Liver (tissue), 8 donors: ENCODE measurements at regions not wholly inside any gene's neighbourhood (a gene's known extent, or its start where the extent isn't known, plus 50 kb on each side); places are given as distances from the start of the nearest gene placed in this dataset.

Source experiments
- DNase-seq: peaks from one replicate; pipeline ENCODE4 v3.0.0-alpha.2; 2017; ENCODE audit warnings: low spot score
- H3K27ac ChIP-seq, 2 donors: one replicate each; pipeline ENCODE4 v1.7.0; 2013; ENCODE audit warnings: inconsistent platforms in 2 of 2, low read length in 2 of 2, control low read depth in 1 of 2, low read depth in 1 of 2, mild to moderate bottlenecking in 1 of 2
- H3K27me3 ChIP-seq, 4 donors: one replicate each; pipeline versions ENCODE4 v1.6.1 to v1.7.0; 2013; ENCODE audit warnings: low read length in 3 of 4, inconsistent platforms in 1 of 4, mild to moderate bottlenecking in 1 of 4, moderate library complexity in 1 of 4; ENCODE audit not compliant: control insufficient read depth in 4 of 4, insufficient read depth in 4 of 4
- H3K36me3 ChIP-seq, 4 donors: one replicate each; pipeline versions ENCODE4 v1.6.1 to v1.7.0; 2013; ENCODE audit warnings: low read length in 3 of 4, mild to moderate bottlenecking in 3 of 4, low read depth in 1 of 4, moderate library complexity in 1 of 4; ENCODE audit not compliant: control insufficient read depth in 4 of 4, insufficient read depth in 3 of 4
- H3K4me1 ChIP-seq, 4 donors: one replicate each; pipeline versions ENCODE4 v1.6.1 to v1.7.0; 2013; ENCODE audit warnings: low read length in 3 of 4, mild to moderate bottlenecking in 3 of 4, moderate library complexity in 1 of 4; ENCODE audit not compliant: control insufficient read depth in 4 of 4, insufficient read depth in 4 of 4
- H3K4me3 ChIP-seq, 3 donors: one replicate each; pipeline versions ENCODE4 v1.6.1 to v1.7.0; 2013; ENCODE audit warnings: low read length in 3 of 3, control low read depth in 1 of 3, low read depth in 1 of 3, mild to moderate bottlenecking in 1 of 3
- H3K9ac ChIP-seq, 2 donors: one replicate each; pipeline ENCODE4 v1.7.0; 2013; ENCODE audit warnings: low read length in 2 of 2, mild to moderate bottlenecking in 2 of 2, moderate library complexity in 2 of 2, control low read depth in 1 of 2, low read depth in 1 of 2
- H3K9me3 ChIP-seq, 4 donors: one replicate each; pipeline versions ENCODE4 v1.6.1 to v1.7.0; 2013; ENCODE audit warnings: low read length in 3 of 4; ENCODE audit not compliant: control insufficient read depth in 4 of 4
- ATF3 ChIP-seq: IDR thresholded peaks from 2 replicates; pipeline ENCODE4 v1.6.1; 2016; ENCODE audit warnings: antibody characterized with exemption
- CTCF ChIP-seq: fragments of 150-350 bp; IDR thresholded peaks from 2 replicates; pipeline ENCODE4 v1.5.1; 2017; ENCODE audit warnings: improper control_type of control experiment, low read depth, low read length; ENCODE audit not compliant: missing input control
- EGR1 ChIP-seq, 2 donors: IDR thresholded peaks; 2 replicates each; pipeline ENCODE4 v1.6.1; 2016 to 2018; ENCODE audit warnings: antibody characterized with exemption in 2 of 2, low read depth in 2 of 2
- FOXA1 ChIP-seq: IDR thresholded peaks from 2 replicates; pipeline ENCODE4 v1.6.1; 2016; ENCODE audit warnings: antibody characterized with exemption
- FOXA2 ChIP-seq: IDR thresholded peaks from 2 replicates; pipeline ENCODE4 v1.6.1; 2016; ENCODE audit warnings: antibody characterized with exemption
- GABPA ChIP-seq, 2 donors: IDR thresholded peaks in 1 of 2; conservative IDR thresholded peaks in 1 of 2; 2 replicates each; pipeline ENCODE4 v1.6.1; 2016; ENCODE audit warnings: antibody characterized with exemption in 2 of 2, mild to moderate bottlenecking in 1 of 2, moderate library complexity in 1 of 2
- HNF4A ChIP-seq, 2 donors: conservative IDR thresholded peaks; 2 replicates each; pipeline ENCODE4 v1.6.1; 2016; ENCODE audit warnings: antibody characterized with exemption in 2 of 2, mild to moderate bottlenecking in 2 of 2
- HNF4G ChIP-seq: IDR thresholded peaks from 2 replicates; pipeline ENCODE4 v1.6.1; 2016; ENCODE audit warnings: antibody characterized with exemption
- JUND ChIP-seq, 2 donors: IDR thresholded peaks; 2 replicates each; pipeline ENCODE4 v1.6.1; 2016; ENCODE audit warnings: antibody characterized with exemption in 2 of 2
- NR2F2 ChIP-seq: IDR thresholded peaks from 2 replicates; pipeline ENCODE4 v1.6.1; 2016; ENCODE audit warnings: antibody characterized with exemption
- RAD21 ChIP-seq, 2 donors: IDR thresholded peaks; 2 replicates each; pipeline ENCODE4 v1.6.1; 2016; ENCODE audit warnings: antibody characterized with exemption in 2 of 2, mild to moderate bottlenecking in 2 of 2
- RXRA ChIP-seq, 2 donors: IDR thresholded peaks; 2 replicates each; pipeline ENCODE4 v1.6.1; 2017 to 2018; ENCODE audit warnings: antibody characterized with exemption in 2 of 2, mild to moderate bottlenecking in 1 of 2
- SP1 ChIP-seq: IDR thresholded peaks from 2 replicates; pipeline ENCODE4 v1.6.1; 2018; ENCODE audit warnings: antibody characterized with exemption, mild to moderate bottlenecking
- TAF1 ChIP-seq: conservative IDR thresholded peaks from 2 replicates; pipeline ENCODE4 v1.6.1; 2016; ENCODE audit warnings: antibody characterized with exemption, mild to moderate bottlenecking
- YY1 ChIP-seq: IDR thresholded peaks from 2 replicates; pipeline ENCODE4 v1.6.1; 2016; ENCODE audit warnings: antibody characterized with exemption, mild to moderate bottlenecking
- WGBS: extraction: QIAGEN DNeasy Blood & Tissue Kit; methylation state at CpG from one replicate; pipeline ENCODE4 v1.1.7; 2013; 5-methylcytosine and 5-hydroxymethylcytosine counted together
- TF ChIP-seq, protein P1 (sequence below): IDR thresholded peaks from 2 replicates; pipeline ENCODE4 v1.6.1; 2016; ENCODE audit warnings: antibody characterized with exemption
- TF ChIP-seq, protein P2 (sequence below): IDR thresholded peaks from 2 replicates; pipeline ENCODE4 v1.6.1; 2016; ENCODE audit warnings: antibody characterized with exemption, mild to moderate bottlenecking
- donor health status: healthy.
- donor health status: healthy.
- donor health status: healthy.
- donor health status: healthy.
- donor health status: healthy.

GRCh38 chr1:73160759-73161158 is 878.4 kb upstream of the NEGR1 start:
- no peak for TF ChIP-seq RAD21 (IDR thresholded peaks at IDR 0.05)
- TF ChIP-seq GABPA (IDR thresholded peaks at IDR 0.05 in 1 of 2, conservative IDR thresholded peaks at IDR 0.05 in 1 of 2) = no peak
- TF ChIP-seq EGR1 (IDR thresholded peaks at IDR 0.05; ENCODE audit: low read depth in 2 of 2) = no peak
- no peak for TF ChIP-seq HNF4A (conservative IDR thresholded peaks at IDR 0.05)
- no peak for TF ChIP-seq JUND (IDR thresholded peaks at IDR 0.05)
- TF ChIP-seq RXRA (IDR thresholded peaks at IDR 0.05) = no peak
- no peak for TF ChIP-seq FOXA1
- no peak for DNase-seq
- no peak overlapping the region for H3K4me3 ChIP-seq
- H3K27me3 ChIP-seq = no peaks in the 10 kb centered on the region
- H3K4me1 ChIP-seq = no peaks in the 10 kb centered on the region
- H3K36me3 ChIP-seq = no peaks in the 10 kb centered on the region
- no peaks in the 10 kb centered on the region for H3K9me3 ChIP-seq
- H3K27ac ChIP-seq = no peak overlapping the region
- no peak overlapping the region for H3K9ac ChIP-seq
- WGBS = 82% methylated on average over 1 of the region's 1 CpG

DNA sequence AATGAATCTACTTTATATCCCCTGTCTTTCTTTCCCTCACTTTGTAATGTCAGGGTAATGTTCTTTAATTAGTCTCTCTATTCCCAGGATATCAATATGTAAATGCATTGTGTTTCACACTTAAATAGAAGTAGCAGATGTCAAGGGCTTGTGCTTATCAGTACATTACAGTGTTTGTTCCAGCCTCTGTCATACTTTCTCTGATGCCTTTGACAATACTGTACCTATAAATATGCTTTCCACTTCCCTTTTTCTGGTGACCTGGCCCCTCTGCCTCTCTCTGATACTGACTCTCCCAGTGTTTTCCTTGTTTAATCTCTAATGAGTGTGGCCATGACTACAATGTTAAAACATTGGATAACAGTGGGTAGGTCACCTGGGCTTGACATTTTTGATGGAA is 862.0 kb upstream of the NEGR1 start:
- Histone ChIP-seq H3K27me3 (no peaks in the 10 kb centered on the region), H3K36me3 (no peaks in the 10 kb centered on the region), H3K27ac (no peak overlapping the region), H3K9me3 (no peaks in the 10 kb centered on the region), H3K9ac (no peak overlapping the region), H3K4me1 (no peaks in the 10 kb centered on the region), H3K4me3 (no peak overlapping the region)
- DNase-seq = no peak
- TF ChIP-seq TAF1 = no peak
- TF ChIP-seq FOXA2 = no peak
- no peak for TF ChIP-seq CTCF

DNA sequence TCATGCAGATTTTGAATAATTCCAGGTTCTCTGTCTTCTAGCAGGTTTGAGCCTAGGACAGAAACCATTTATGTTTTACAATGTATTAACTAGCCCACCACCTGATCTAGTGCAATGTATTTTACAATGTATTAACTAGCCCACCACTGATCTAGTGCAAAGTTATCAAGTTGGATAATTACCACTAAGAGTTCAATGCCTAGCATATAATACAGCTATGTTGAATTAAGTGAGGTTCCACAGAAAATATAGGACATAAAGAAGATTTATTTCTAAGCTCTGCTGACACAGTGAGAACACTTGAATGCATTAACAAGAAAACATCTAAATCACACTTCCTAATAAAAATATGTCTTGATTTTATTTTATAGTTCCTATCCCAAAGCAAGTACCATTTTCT is 854.6 kb upstream of the NEGR1 start:
- Histone ChIP-seq H3K9me3 (no peaks in the 10 kb centered on the region), H3K27ac (no peak overlapping the region), H3K9ac (no peak overlapping the region), H3K4me1 (no peaks in the 10 kb centered on the region), H3K36me3 (no peaks in the 10 kb centered on the region), H3K27me3 (no peaks in the 10 kb centered on the region), H3K4me3 (no peak overlapping the region)
- TF ChIP-seq RXRA (IDR thresholded peaks at IDR 0.05) (no peak), TAF1 (no peak), HNF4A (conservative IDR thresholded peaks at IDR 0.05) (no peak), EGR1 (IDR thresholded peaks at IDR 0.05; ENCODE audit: low read depth in 2 of 2) (no peak), NR2F2 (no peak), HNF4G (no peak), YY1 (no peak), JUND (IDR thresholded peaks at IDR 0.05) (no peak), FOXA2 (no peak), ATF3 (no peak), SP1 (no peak), CTCF (no peak), FOXA1 (no peak), GABPA (IDR thresholded peaks at IDR 0.05 in 1 of 2, conservative IDR thresholded peaks at IDR 0.05 in 1 of 2) (no peak)
- TF ChIP-seq, protein P1, sequence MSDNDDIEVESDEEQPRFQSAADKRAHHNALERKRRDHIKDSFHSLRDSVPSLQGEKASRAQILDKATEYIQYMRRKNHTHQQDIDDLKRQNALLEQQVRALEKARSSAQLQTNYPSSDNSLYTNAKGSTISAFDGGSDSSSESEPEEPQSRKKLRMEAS = no peak
- TF ChIP-seq, protein P2, sequence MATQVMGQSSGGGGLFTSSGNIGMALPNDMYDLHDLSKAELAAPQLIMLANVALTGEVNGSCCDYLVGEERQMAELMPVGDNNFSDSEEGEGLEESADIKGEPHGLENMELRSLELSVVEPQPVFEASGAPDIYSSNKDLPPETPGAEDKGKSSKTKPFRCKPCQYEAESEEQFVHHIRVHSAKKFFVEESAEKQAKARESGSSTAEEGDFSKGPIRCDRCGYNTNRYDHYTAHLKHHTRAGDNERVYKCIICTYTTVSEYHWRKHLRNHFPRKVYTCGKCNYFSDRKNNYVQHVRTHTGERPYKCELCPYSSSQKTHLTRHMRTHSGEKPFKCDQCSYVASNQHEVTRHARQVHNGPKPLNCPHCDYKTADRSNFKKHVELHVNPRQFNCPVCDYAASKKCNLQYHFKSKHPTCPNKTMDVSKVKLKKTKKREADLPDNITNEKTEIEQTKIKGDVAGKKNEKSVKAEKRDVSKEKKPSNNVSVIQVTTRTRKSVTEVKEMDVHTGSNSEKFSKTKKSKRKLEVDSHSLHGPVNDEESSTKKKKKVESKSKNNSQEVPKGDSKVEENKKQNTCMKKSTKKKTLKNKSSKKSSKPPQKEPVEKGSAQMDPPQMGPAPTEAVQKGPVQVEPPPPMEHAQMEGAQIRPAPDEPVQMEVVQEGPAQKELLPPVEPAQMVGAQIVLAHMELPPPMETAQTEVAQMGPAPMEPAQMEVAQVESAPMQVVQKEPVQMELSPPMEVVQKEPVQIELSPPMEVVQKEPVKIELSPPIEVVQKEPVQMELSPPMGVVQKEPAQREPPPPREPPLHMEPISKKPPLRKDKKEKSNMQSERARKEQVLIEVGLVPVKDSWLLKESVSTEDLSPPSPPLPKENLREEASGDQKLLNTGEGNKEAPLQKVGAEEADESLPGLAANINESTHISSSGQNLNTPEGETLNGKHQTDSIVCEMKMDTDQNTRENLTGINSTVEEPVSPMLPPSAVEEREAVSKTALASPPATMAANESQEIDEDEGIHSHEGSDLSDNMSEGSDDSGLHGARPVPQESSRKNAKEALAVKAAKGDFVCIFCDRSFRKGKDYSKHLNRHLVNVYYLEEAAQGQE = no peak
- DNase-seq = no peak
